ENCODE measurements at regions not wholly inside any gene's neighbourhood (a gene's known extent, or its start where the extent isn't known, plus 50 kb on each side); places are given as distances from the start of the nearest gene placed in this dataset.

GRCh38 chr5:3511519-3511918, 84.1 kb upstream of the IRX1 start:
- Mint-ChIP-seq H3K4me3 (no peak overlapping the region), H3K9me3 (peaks cover 22% of the 10 kb centered on the region), H3K27me3 (ENCODE audit: insufficient read depth, low read depth, poor library complexity) (peaks cover 2% of the 10 kb centered on the region), H3K36me3 (ENCODE audit: low read depth) (peaks cover 17% of the 10 kb centered on the region; the same call in 2 of the 3 replicates), H3K27ac (no peak overlapping the region), H3K4me1 (peaks cover 40% of the 10 kb centered on the region)
- H3K4me3 ChIP-seq = no peak overlapping the region
- H3K36me3 ChIP-seq (ENCODE audit: insufficient read depth) = peaks cover 5% of the 10 kb centered on the region; the same call in 1 of the 2 replicates
- H3K4me1 ChIP-seq (ENCODE audit: insufficient read depth) = peaks cover 10% of the 10 kb centered on the region
- no peak for DNase-seq (ENCODE audit: low spot score)
- H3K9me2 ChIP-seq (ENCODE audit: insufficient read depth) = peaks cover 2% of the 10 kb centered on the region; the same call in 1 of the 2 replicates
- TF ChIP-seq REST (IDR thresholded peaks at IDR 0.05; ENCODE audit: unreplicated experiment) (no peak), ZNF114 (CRISPR knock-in tag; IDR thresholded peaks at IDR 0.05) (no peak), NANOG (IDR thresholded peaks at IDR 0.05; ENCODE audit: borderline replicate concordance) (no peak), JUNB (IDR thresholded peaks at IDR 0.05; ENCODE audit: unreplicated experiment) (no peak), ZNF331 (CRISPR knock-in tag; IDR thresholded peaks at IDR 0.05; ENCODE audit: low read depth) (no peak), ZNF462 (CRISPR knock-in tag; IDR thresholded peaks at IDR 0.05) (no peak), CTCF (conservative IDR thresholded peaks at IDR 0.05; ENCODE audit: low read depth in 2 of 2) (no peak), CREB1 (CRISPR knock-in tag; IDR thresholded peaks at IDR 0.05; ENCODE audit: low read depth) (no peak), ETS1 (IDR thresholded peaks at IDR 0.05) (no peak), EZH2phosphoT487 (IDR thresholded peaks at IDR 0.05; ENCODE audit: unreplicated experiment) (no peak), POLR2AphosphoS5 (IDR thresholded peaks at IDR 0.05; ENCODE audit: low read depth) (no peak), EZH2 (IDR thresholded peaks at IDR 0.05; ENCODE audit: low read depth, unreplicated experiment) (no peak), STAT1 (IDR thresholded peaks at IDR 0.05; ENCODE audit: unreplicated experiment) (no peak)
- no peak for ATAC-seq
- H3K27me3 ChIP-seq (ENCODE audit: insufficient read depth) = no peaks in the 10 kb centered on the region
- no peaks in the 10 kb centered on the region for H4K20me1 ChIP-seq (replicated peaks; ENCODE audit: insufficient read depth)
- no peaks in the 10 kb centered on the region for H3K79me2 ChIP-seq (replicated peaks; ENCODE audit: insufficient read depth)
- no peaks in the 10 kb centered on the region for H3F3A ChIP-seq (replicated peaks; ENCODE audit: low read depth)
- no peak overlapping the region for H3K27ac ChIP-seq (ENCODE audit: low read depth)
- no peak overlapping the region for H2AFZ ChIP-seq
- H3K4me2 ChIP-seq = no peak overlapping the region
